ENCODE measurements at regions not wholly inside any gene's neighbourhood (a gene's known extent, or its start where the extent isn't known, plus 50 kb on each side); places are given as distances from the start of the nearest gene placed in this dataset.
"Not testable (repeated sequence)": the region's sequence is repeated elsewhere in the genome, so short reads cannot be mapped to it uniquely, and the experiment has no call there.

- in situ Hi-C loops (cut with HindIII; ENCODE audit: low sequenced_read_pairs): no loop called here
- DNase-seq (ENCODE audit: low spot score): no peak
Measured at GRCh38 chr21:18548249-18548648, 144.7 kb upstream of the TMPRSS15 start.

- in situ Hi-C loops (cut with HindIII; ENCODE audit: low sequenced_read_pairs): no loop called here
- DNase-seq (ENCODE audit: low spot score): no peak
Measured at GRCh38 chr21:18549214-18549905, 145.8 kb upstream of the TMPRSS15 start.

GRCh38 chr21:18550361-18550760 is 146.8 kb upstream of the TMPRSS15 start:
- in situ Hi-C loops (cut with HindIII; ENCODE audit: low sequenced_read_pairs): no loop called here
- DNase-seq (ENCODE audit: low spot score): no peak

- no peak for DNase-seq (ENCODE audit: low spot score)
- in situ Hi-C loops (cut with HindIII; ENCODE audit: low sequenced_read_pairs): no loop called here
Measured at GRCh38 chr21:18553786-18554185, 150.2 kb upstream of the TMPRSS15 start.

- DNase-seq (ENCODE audit: low spot score); in situ Hi-C loops (cut with HindIII; ENCODE audit: low sequenced_read_pairs): not testable (repeated sequence)
Measured at GRCh38 chr21:18567770-18568169, 164.2 kb upstream of the TMPRSS15 start.

- in situ Hi-C loops (cut with HindIII; ENCODE audit: low sequenced_read_pairs): no loop called here
- no peak for DNase-seq (ENCODE audit: low spot score)
Measured at GRCh38 chr21:18588001-18588662, 184.5 kb upstream of the TMPRSS15 start.

GRCh38 chr21:18601146-18601545 is 197.6 kb upstream of the TMPRSS15 start:
- DNase-seq (ENCODE audit: low spot score): no peak
- in situ Hi-C loops (cut with HindIII; ENCODE audit: low sequenced_read_pairs): no loop called here

GRCh38 chr21:18602711-18603110 is 199.1 kb upstream of the TMPRSS15 start:
- in situ Hi-C loops (cut with HindIII; ENCODE audit: low sequenced_read_pairs): no loop called here

GRCh38 chr21:18603261-18603660 is 199.7 kb upstream of the TMPRSS15 start:
- DNase-seq (ENCODE audit: low spot score): no peak
- in situ Hi-C loops (cut with HindIII; ENCODE audit: low sequenced_read_pairs): no loop called here

More at GRCh38 chr21:18602711-18603110, 199.1 kb upstream of the TMPRSS15 start:
- no peak for DNase-seq (ENCODE audit: low spot score)

- in situ Hi-C loops (cut with HindIII; ENCODE audit: low sequenced_read_pairs): no loop called here
Measured at GRCh38 chr21:18603980-18604379, 200.4 kb upstream of the TMPRSS15 start.

GRCh38 chr21:18608226-18608625 is 204.6 kb upstream of the TMPRSS15 start:
- DNase-seq (ENCODE audit: low spot score): no peak
- in situ Hi-C loops (cut with HindIII; ENCODE audit: low sequenced_read_pairs): no loop called here

More at GRCh38 chr21:18603980-18604379, 200.4 kb upstream of the TMPRSS15 start:
- no peak for DNase-seq (ENCODE audit: low spot score)

- in situ Hi-C loops (cut with HindIII; ENCODE audit: low sequenced_read_pairs): no loop called here
- DNase-seq (ENCODE audit: low spot score): no peak
Measured at GRCh38 chr21:18614303-18614702, 210.7 kb upstream of the TMPRSS15 start.

GRCh38 chr21:18617291-18617690 is 213.7 kb upstream of the TMPRSS15 start:
- in situ Hi-C loops (cut with HindIII; ENCODE audit: low sequenced_read_pairs): no loop called here
- DNase-seq (ENCODE audit: low spot score): no peak

GRCh38 chr21:18620436-18620835 is 216.9 kb upstream of the TMPRSS15 start:
- DNase-seq (ENCODE audit: low spot score): no peak
- in situ Hi-C loops (cut with HindIII; ENCODE audit: low sequenced_read_pairs): no loop called here

GRCh38 chr21:18622383-18622782 is 218.8 kb upstream of the TMPRSS15 start:
- in situ Hi-C loops (cut with HindIII; ENCODE audit: low sequenced_read_pairs): no loop called here

GRCh38 chr21:18630446-18630845 is 226.9 kb upstream of the TMPRSS15 start:
- in situ Hi-C loops (cut with HindIII; ENCODE audit: low sequenced_read_pairs): no loop called here
- DNase-seq (ENCODE audit: low spot score): no peak

More at GRCh38 chr21:18622383-18622782, 218.8 kb upstream of the TMPRSS15 start:
- DNase-seq (ENCODE audit: low spot score): no peak

- no peak for DNase-seq (ENCODE audit: low spot score)
- in situ Hi-C loops (cut with HindIII; ENCODE audit: low sequenced_read_pairs): no loop called here
Measured at GRCh38 chr21:18636897-18637296, 233.3 kb upstream of the TMPRSS15 start.

- in situ Hi-C loops (cut with HindIII; ENCODE audit: low sequenced_read_pairs): no loop called here
- DNase-seq (ENCODE audit: low spot score): no peak
Measured at GRCh38 chr21:18646116-18646515, 242.5 kb upstream of the TMPRSS15 start.

GRCh38 chr21:18655931-18656330 is 252.3 kb upstream of the TMPRSS15 start:
- DNase-seq (ENCODE audit: low spot score): no peak
- in situ Hi-C loops (cut with HindIII; ENCODE audit: low sequenced_read_pairs): no loop called here

GRCh38 chr21:18661842-18662241 is 258.3 kb upstream of the TMPRSS15 start:
- in situ Hi-C loops (cut with HindIII; ENCODE audit: low sequenced_read_pairs): no loop called here

GRCh38 chr21:18663663-18664062 is 260.1 kb upstream of the TMPRSS15 start:
- in situ Hi-C loops (cut with HindIII; ENCODE audit: low sequenced_read_pairs): no loop called here
- DNase-seq (ENCODE audit: low spot score): no peak

More at GRCh38 chr21:18661842-18662241, 258.3 kb upstream of the TMPRSS15 start:
- no peak for DNase-seq (ENCODE audit: low spot score)

Data from G401 (cell line).